HG03064 (cell line): ENCODE measurements at regions not wholly inside any gene's neighbourhood (a gene's known extent, or its start where the extent isn't known, plus 50 kb on each side); places are given as distances from the start of the nearest gene placed in this dataset.
"Not testable (repeated sequence)": the region's sequence is repeated elsewhere in the genome, so short reads cannot be mapped to it uniquely, and the experiment has no call there.

ENCODE experiments used
- ATAC-seq: cut with Tn5 transposase; IDR thresholded peaks from one replicate; pipeline ENCODE4 v1.9.1; 2021; ENCODE audit warnings: low read depth; ENCODE audit not compliant: unreplicated experiment

DNA sequence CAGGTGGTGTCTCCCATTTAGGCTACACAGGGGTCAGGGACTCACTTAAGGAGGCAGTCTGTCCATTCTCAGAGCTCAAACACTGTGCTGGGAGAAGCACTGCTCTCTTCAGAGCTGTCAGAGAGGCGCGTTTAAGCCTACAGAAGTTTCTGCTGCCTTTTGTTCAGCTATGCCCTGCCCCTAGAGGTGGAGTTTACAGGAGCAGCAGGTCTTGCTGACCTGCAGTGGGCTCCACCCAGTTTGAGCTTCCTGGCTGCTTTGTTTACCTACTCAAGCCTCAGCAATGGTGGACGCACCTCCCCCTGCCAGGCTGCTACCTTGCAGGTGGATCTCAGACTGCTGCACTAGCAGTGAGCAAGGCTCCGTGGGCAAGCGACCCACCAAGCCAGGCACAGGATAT, 260.1 kb downstream of the MEF2C start:
- not testable (repeated sequence) for ATAC-seq

DNA sequence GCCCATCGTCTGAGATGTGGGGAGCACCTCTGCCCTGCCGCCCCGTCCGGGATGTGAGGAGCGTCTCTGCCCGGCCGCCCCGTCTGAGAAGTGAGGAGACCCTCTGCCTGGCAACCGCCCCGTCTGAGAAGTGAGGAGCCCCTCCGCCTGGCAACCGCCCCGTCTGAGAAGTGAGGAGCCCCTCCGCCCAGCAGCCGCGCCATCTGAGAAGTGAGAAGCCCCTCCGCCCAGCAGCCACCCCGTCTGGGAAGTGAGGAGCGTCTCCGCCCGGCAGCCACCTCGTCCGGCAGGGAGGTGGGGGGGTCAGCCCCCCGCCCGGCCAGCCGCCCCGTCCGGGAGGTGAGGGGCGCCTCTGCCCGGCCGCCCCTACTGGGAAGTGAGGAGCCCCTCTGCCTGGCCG, 267.2 kb downstream of the MEF2C start:
- not testable (repeated sequence) for ATAC-seq

DNA sequence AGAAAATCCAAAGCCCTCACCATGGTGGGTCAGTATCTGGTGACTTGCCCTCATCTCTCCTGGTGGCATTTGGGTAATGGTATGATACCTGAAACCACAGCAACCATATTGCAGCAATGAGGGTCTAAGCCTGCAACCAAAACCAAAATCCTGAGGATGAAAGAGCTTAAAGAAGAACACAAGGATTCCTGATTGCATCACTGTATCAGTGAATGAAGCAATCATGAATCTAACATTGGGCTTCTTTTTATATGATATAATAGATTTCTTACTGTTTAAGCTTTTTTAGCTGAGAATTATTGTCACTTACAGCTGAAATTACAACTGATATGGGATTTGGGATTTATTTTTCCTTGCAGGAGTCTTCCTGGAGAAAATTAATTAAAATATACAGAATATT, 269.9 kb downstream of the MEF2C start:
- no peak for ATAC-seq

DNA sequence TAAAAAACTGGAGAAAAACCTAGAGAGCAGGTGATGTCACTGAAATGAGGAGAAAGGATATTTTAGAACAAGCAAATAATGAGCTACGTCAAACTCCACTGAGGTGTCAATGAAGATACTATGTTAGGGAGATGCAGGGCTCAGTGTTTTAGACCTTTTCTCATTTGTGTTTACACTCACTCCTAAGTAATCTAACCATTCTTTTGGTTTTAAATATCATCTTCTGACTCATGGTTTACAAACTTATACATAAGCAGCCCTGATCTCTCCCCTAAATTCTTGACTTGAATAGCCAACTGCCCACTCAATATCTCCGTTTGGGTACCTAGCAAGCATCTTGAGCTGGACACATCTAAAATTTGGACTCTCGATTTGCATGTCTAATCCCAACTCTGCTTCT, 272.4 kb downstream of the MEF2C start:
- no peak for ATAC-seq

- no peak for ATAC-seq
Measured at GRCh38 chr5:88607492-88607891, 275.5 kb downstream of the MEF2C start.

- no peak for ATAC-seq
Measured at GRCh38 chr5:88606626-88607025, 276.4 kb downstream of the MEF2C start.

DNA sequence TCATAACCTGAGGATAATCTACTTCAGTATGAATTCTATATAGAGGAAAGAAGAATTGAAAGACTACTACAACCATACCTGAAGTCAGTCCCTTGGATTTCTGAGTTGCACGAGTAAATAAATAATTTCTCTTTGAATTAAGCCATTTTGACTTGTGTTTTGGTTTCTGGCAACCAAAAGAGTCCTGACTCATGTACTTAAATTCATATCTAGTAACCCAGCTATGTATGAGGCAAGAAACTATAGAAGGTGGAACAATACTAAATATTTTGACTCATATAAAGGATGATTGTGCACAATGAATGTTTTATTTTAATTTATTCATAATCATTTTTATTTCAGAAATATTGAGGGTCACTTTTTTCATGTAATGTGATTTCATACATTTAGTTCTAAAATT, 276.8 kb downstream of the MEF2C start:
- no peak for ATAC-seq

DNA sequence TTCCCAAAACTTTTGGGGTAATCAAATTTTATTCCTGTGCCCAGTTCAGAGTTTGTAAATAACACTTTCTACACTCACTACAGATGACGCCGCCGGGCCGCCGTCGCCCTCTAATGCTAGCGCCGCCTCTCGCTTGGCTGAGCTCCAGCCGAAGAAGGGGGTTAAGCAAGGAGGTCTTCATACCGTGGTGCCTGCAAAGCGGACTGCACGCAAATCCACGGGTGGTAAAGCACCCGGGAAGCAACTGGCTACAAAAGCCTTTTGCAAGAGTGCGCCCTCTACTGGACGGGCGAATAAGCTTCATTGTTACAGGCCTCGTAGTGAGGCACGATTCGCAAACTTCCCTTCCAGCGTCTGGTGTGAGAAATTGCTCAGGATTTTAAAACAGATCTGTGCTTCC, 280.4 kb downstream of the MEF2C start:
- no peak for ATAC-seq

- no peak for ATAC-seq
Measured at GRCh38 chr5:88594441-88594840, 288.5 kb downstream of the MEF2C start.

DNA sequence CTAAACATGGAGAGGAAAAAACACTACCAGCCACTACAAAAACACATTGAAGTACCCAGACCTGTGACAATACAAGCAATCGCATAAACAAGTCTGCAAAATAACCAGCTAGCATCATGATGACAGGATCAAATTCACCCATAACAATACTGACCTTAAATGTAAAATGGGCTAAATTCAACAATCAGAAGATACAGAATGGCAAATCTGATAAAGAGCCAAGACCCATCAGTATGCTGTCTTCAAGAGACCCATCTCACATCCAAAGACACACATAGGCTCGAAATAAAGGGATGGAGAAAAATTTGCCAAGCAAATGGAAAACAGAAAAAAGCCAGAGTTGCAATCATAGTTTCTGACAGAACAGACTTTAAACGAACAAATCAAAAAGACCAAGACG, 294.4 kb downstream of the MEF2C start:
- no peak for ATAC-seq

- no peak for ATAC-seq
Measured at GRCh38 chr5:88583471-88583870, 299.5 kb downstream of the MEF2C start.

DNA sequence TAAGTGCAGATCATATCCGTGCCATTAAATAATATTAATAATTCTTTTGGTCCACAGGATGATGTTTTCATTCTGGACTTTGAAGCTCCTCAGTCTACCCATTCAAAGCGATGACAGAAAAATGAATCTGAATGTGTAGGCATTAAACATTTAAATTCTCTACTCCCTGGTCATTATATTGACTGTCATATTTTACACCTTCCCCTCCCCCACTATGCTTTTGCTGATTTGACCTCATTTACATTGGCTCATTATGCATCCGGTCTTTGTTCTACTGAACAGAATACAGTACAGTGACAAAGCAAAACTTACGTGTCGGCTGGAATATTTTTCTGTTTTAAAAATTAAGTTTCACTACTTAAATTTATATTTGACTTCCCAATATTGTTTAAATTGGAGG, 289.7 kb upstream of the TMEM161B start:
- no peak for ATAC-seq

GRCh38 chr5:88557881-88558280, 289.2 kb upstream of the TMEM161B start:
- ATAC-seq, result no peak

GRCh38 chr5:88557131-88557530, 288.5 kb upstream of the TMEM161B start:
- ATAC-seq, result no peak

DNA sequence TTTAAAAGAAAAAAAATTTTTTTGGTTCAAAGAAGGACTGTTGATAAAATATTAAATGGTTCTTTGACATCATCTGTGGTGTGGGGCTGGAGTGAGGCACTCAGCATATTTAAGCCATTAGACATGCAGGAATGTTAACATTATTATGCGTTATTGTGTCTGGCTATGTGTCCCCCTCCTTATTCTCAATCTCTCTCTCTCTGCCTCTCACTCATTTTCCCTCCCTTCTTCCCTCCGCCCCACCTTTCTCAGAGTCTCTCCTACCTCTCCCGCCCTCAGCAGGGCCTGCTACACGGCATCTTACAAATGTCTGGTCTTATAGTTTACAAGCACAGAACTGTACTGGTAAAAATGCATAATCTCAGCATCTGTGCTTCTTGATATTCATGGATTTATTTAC, 287.8 kb upstream of the TMEM161B start:
- no peak for ATAC-seq

GRCh38 chr5:88555674-88556073, 287.0 kb upstream of the TMEM161B start:
- no peak for ATAC-seq

GRCh38 chr5:88553986-88554385, 285.3 kb upstream of the TMEM161B start:
- ATAC-seq, result no peak

DNA sequence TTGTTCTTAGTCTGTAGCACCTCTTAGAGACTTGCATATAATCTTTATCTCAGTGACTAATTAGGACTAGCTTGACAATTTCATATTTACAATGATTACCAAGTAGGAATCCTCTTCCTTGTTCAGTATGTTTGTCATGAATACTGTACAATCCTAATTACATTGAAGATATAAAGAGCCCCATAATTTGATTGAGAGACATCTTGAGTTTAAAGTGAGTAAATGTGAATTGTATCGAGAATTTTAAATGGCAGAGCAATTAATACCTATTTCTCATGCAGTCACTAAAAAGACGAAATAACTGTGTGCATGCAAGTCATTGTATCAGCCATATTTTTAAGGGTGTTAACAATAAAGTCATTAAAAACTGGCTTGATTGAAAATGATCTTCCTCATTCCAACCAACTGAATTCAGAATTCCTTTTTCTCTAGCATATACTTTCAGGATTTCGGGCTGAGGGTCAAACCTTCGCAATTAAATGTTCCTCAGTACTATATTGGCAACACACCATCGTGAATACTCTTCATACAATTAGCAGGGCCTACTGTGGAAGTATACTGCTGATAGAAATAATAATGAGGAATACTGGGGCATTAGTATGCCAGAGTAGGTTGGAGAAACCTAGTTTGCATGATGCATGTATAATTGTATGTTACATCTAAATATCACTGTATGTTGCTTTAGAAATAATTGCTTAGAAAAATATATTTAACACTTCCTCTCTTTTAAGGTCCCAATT, 284.7 kb upstream of the TMEM161B start:
- no peak for ATAC-seq

DNA sequence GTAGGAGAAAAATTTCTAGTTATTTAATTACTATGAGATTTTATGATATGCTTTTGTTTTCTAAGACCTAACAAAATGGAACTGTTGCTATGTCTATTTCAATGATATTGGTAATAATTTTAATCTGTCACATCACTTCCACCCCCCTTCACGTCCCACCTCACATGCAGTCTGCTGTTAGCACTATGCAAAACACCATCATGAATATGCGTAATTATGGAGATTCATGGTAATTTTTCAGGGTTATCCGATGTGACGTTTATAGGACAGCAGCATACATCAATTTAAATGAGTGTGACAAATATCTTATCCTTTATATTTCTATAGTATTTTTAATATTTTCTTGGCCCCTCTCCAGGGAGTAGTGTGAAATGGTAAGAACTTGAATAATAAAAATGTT, 283.8 kb upstream of the TMEM161B start:
- ATAC-seq, result no peak

DNA sequence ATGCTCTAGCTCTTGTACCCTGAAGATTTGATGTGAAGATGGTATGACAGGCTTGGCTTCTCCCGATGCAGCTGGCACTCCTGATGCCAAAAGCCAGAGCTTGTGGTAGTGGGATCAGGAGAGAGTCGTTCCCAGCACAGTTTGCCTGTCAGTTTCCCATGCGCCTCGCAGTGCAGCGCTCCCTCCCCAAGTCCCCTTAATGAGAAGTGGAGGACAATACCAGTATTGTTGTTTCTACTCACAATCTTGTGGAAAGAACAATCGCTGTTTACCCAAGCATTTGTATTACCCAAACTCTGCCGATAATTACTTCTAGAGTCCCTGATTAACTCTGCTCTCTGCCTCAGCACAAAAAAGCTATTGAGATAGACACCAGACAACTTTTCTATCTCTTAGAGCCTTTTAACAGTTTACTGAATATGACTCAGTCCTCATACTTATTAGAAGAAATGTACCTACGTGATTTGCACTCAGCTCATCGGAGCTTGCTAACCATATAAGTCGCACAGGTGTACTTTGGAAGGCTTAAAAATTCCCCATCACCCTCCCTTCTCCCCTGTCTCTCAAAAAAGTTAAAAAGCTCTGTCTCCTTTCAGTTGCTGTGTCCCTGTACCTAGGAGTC, 283.2 kb upstream of the TMEM161B start:
- ATAC-seq, result no peak

- ATAC-seq, result no peak
Measured at GRCh38 chr5:88550736-88551135, 282.1 kb upstream of the TMEM161B start.

GRCh38 chr5:88548136-88548805, 279.6 kb upstream of the TMEM161B start:
- ATAC-seq, result no peak
